ENCODE measurements at regions not wholly inside any gene's neighbourhood (a gene's known extent, or its start where the extent isn't known, plus 50 kb on each side); places are given as distances from the start of the nearest gene placed in this dataset.

DNA sequence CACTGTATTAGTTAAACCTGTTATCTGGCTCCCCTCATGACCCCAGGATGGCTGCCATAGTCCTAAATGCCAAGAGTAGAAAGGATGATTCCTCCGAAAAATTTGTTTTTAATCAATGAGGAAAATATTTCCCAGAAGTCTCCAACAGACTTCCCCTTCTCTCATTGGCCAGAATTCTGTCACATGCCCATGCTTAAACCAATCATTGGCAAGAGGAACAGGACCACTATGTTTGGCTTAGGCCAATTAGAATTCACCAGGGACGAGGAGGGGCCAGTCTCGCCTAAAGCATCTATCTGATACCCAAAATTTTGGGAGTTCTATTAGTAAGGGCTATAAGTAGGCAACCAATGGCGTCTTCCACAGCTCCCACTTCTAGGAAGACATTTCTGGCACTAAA is 71.2 kb upstream of the IL6 start:
- no peak for DNase-seq

DNA sequence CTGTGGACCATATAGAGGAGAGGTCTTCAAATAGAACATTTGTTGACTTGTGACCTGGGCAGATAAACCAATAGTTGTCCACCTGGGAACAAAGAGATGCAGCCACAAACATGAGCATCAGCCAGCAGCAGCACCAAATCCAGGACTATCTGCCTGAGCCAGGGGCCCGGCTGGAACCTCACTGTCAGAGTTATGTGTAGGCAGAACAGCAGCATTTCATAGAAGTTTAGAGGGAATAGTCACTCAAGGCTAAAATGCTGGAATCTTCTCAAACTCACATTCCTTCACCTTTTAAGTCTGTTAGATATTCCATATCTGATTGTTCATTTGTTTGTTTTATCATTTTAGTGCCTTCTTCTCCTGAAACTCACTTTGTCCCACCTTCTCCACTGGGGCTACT is 72.2 kb upstream of the IL6 start:
- no peak for DNase-seq

GRCh38 chr7:22653951-22654350 is 73.0 kb upstream of the IL6 start:
- DNase-seq, result no peak

GRCh38 chr7:22651534-22652243 is 75.3 kb upstream of the IL6 start:
- DNase-seq, result no peak

GRCh38 chr7:22651036-22651435 is 76.0 kb upstream of the IL6 start:
- no peak for DNase-seq

DNA sequence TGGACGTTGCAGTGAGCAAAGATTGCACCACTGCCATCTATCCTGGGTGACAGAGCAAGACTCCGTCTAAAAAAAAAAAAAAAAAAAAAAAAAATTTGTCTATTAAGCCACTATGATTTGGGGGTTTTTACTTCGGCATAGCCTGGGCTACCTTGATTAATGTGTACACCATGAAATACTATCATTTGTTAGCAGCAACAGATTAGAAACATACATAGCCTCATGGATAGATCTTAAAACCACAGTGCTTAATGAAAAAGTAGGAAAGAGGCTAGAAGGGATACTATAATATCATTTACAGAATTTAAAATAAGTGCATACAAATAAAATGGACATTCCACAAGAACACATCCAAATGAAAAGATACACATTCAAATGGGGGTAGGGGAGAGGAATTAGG is 77.3 kb upstream of the IL6 start:
- no peak for DNase-seq

- DNase-seq, result no peak
Observed at GRCh38 chr7:22647451-22648257, 79.3 kb upstream of the IL6 start.

GRCh38 chr7:22645418-22646181 is 81.4 kb upstream of the IL6 start:
- no peak for DNase-seq

GRCh38 chr7:22642454-22642853 is 84.5 kb upstream of the IL6 start:
- no peak for DNase-seq

GRCh38 chr7:22640269-22640668 is 86.7 kb upstream of the IL6 start:
- DNase-seq, result no peak

- DNase-seq, result no peak
Observed at GRCh38 chr7:22639396-22639795, 87.6 kb upstream of the IL6 start.

GRCh38 chr7:22635349-22635748 is 91.7 kb upstream of the IL6 start:
- DNase-seq, result no peak

GRCh38 chr7:22633954-22634474 is 93.0 kb upstream of the IL6 start:
- DNase-seq, result no peak

DNA sequence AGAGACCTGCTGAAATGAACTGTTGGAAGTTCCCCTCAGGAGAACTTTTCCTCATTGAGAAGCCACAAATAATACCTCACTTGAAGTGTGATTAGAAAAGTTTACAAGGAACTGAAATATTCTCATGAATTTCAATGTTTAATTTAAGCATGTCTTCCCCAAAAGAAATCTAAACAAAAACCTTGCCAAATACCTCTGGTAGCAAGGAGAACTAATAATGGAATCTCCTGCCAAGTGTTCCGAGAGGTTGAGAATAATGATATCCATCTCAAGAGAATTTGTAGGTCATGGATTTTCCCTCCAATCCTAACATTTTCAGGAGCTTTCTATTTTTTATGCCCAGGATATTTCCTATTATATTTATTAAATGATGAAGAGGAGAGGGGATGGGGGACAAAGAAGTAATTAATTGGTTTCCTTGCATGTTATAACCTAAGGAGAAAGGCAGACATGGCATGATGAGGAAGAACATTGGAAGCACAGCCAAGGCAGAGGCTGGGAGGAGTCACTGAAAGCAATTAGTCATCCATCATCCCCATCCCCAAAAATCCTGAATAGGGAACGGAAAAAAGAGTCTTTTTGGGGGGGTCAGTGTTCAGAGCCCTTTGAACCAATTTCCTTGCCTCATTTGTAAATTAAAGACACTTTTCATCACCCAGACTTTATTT is 93.6 kb upstream of the IL6 start:
- no peak for DNase-seq

DNA sequence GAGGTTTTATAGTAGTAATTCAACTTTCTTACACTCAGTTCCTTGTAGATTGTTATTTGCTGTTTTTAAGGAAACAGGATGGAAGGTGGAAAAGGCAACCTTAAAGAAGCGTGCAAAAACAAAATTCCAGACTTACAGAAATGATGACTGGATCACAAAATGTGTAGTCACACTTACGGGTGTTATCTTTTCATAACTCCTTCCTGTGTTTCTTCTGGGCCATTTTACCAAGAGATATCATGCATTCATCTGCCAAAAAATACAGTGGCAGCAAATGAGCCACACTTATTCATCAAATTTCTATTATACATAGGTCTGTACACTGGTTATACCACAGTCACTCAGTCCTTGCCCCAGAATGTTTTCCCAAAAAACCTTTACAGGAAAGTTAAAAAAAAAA is 94.3 kb upstream of the IL6 start:
- no peak for DNase-seq

DNA sequence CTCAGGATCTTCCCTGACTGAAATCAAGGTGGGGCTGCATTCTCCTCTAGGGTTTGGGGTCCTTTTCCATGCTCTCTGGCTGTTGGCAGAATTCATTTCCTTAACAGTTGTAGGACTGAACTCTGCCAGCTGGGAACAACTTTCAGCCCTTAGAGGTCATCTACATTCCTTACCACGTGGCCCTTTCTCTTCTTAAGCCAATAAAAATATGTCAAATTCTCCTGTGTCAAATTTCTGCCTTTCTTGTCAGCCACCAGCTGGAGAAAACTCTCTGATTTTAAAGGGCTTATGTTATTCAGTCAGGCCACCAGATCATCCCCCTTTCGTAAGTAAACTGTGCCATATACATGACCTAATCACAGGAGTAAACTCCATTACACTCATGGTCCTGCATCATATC is 95.3 kb upstream of the IL6 start:
- no peak for DNase-seq

- DNase-seq, result no peak
Observed at GRCh38 chr7:22630069-22630468, 96.9 kb upstream of the IL6 start.

DNA sequence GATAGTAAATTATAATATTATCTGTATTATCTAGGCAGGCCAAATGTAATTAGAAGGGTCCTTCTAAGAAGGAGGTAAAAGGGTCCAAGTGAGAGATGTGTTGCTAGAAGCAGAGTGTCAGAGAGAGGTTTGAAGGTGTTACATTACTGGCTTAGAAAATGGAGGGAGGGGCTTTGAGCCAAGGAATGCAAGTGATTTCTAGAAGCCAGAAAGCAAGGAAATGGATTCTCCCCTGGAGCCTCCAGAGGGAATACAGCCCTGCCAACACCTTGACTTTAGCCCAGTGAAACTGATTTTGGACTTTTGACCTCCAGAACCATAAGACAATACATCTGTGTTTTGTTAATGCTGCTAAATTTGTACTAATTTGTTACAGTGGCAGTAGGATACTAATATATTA is 97.9 kb upstream of the IL6 start:
- no peak for DNase-seq

DNA sequence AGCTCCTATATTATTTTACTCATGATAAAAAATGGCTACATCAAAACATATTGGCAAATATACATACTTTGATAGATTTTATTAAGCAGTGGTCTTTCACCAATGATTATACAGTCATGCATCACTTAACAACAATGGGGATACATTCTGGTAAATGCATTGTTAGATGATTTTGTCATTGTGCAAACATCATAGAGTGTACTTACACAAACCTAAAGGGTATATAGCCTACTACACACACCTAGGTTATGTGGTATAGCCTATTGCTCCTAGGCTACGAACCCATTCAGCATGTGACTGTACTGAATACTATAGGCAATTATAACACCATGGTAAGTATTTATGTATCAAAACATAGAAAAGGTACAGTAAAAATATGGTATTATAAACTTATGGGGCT is 98.9 kb upstream of the IL6 start:
- DNase-seq, result peak; percentile 32 to 37

DNA sequence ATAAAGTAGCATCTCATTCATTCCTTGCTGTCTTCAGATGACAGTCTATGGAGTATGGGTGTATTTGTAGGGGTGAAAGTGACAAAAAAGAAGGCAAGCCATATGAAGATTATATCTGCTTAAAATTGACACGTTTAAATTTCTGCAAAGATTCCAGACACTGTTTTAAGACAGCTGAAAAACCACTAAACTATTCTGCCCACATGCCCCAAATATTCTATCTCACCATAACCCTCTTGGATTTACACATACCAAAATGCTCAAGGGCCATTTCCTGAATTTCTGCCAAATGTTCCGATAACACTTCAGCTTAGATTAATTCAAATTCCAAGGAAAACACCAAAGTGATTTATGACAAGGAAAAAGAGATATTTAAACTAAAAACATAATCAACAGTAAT is 99.9 kb upstream of the IL6 start:
- DNase-seq, result no peak

DNA sequence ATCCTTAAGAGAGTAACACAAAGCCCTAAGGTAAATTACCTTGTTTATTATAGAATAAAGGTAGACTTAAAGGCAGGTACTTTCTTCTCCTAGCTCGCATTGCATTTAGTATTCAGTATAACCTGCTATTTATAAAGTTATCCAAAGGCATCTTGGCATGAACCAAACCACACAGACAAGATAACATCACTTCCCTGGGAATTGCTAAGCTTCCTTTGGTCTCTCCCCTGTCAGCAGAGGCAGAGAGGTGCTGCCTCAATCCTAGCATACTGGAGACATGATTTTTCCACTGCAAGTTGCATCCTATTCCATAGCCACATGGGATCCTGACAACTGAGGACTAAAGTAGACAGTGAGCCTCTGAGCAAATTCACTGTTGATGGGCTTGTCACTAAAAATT is 101.7 kb upstream of the IL6 start:
- no peak for DNase-seq

DNA sequence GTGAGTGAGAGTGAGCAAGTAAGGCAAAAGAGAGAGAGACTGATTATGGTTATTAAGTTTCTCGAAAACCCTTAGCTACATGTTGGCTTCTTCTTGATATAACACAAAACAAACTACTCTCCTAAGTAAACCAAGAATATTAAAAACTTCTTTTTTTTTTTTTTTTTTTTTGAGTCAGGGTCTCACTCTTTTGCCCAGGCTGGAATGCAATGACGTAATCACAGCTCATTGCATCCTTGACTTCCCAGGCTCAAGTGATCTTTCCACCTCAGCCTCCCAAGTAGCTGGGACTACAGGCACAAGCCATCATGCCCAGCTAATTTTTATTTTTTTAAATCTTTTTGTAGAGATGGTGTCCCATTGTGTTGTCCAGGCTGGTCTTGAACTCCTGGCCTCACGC is 102.2 kb upstream of the IL6 start:
- no peak for DNase-seq

- DNase-seq, result no peak
Observed at GRCh38 chr7:22622116-22622785, 104.7 kb upstream of the IL6 start.

Measured in SHP77 (cell line).